ENCODE measurements at regions not wholly inside any gene's neighbourhood (a gene's known extent, or its start where the extent isn't known, plus 50 kb on each side); places are given as distances from the start of the nearest gene placed in this dataset.

DNA sequence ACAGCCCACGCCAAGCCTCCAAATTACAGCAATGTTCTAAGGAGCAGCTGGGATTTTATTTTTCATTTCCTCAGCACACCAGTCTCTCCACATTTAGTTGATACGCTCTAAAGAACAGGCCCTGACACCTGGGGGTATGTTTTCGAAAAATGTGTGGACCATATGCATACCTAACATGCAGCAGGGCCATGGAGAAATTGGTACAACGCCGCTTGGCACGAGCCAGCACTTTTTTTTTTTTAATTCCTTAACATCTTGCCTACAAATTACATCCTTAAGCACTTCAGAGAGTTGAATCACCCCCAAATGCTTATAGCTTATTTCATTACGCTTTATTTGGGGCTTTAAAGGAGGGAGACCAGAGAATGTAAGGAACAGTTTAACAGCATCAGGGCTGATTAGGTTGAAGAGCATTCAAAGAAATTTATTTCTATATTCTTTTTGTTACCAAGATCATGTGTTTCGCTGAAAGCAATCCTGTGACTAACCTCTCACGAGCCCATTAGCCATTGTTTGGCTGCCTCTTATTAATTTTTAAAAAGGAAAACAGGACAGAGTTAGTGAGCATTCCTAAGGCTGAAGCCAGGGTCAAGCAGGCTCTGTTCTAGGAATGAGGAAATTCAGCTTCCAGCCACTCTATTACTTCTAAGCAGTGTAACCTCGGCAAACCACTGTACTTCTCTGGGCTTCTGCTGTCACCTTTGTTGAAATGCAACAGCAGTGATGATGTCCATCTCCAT, 173.8 kb downstream of the ACTL7B start:
- Histone ChIP-seq H4K20me1 (replicated peaks; ENCODE audit: insufficient read depth) (no peaks in the 10 kb centered on the region), H3K27me3 (ENCODE audit: insufficient read depth) (no peaks in the 10 kb centered on the region), H3K36me3 (ENCODE audit: insufficient read depth) (no peaks in the 10 kb centered on the region), H3K79me2 (replicated peaks; ENCODE audit: insufficient read depth) (no peaks in the 10 kb centered on the region), H3K4me2 (no peak overlapping the region), H3K27ac (ENCODE audit: low read depth) (no peak overlapping the region), H2AFZ (peak overlapping the region; percentile 3; the same call in 1 of the 2 replicates), H3F3A (replicated peaks; ENCODE audit: low read depth) (no peaks in the 10 kb centered on the region), H3K4me3 (no peak overlapping the region), H3K9me2 (ENCODE audit: insufficient read depth) (peaks cover 3% of the 10 kb centered on the region; the same call in 1 of the 2 replicates), H3K4me1 (ENCODE audit: insufficient read depth) (peaks cover under 1% of the 10 kb centered on the region; the same call in 1 of the 2 replicates)
- no peak for ATAC-seq
- no peak for DNase-seq (ENCODE audit: low spot score)
- peaks cover 11% of the 10 kb centered on the region for H3K4me1 Mint-ChIP-seq
- H3K27me3 Mint-ChIP-seq (ENCODE audit: insufficient read depth, low read depth, poor library complexity): peaks cover 3% of the 10 kb centered on the region
- no peaks in the 10 kb centered on the region for H3K36me3 Mint-ChIP-seq (ENCODE audit: low read depth)
- TF ChIP-seq JUNB (IDR thresholded peaks at IDR 0.05; ENCODE audit: unreplicated experiment) (no peak), EZH2phosphoT487 (IDR thresholded peaks at IDR 0.05; ENCODE audit: unreplicated experiment) (no peak), EZH2 (IDR thresholded peaks at IDR 0.05; ENCODE audit: low read depth, unreplicated experiment) (no peak), STAT1 (IDR thresholded peaks at IDR 0.05; ENCODE audit: unreplicated experiment) (no peak), POLR2AphosphoS5 (IDR thresholded peaks at IDR 0.05; ENCODE audit: low read depth) (no peak), ZNF331 (CRISPR knock-in tag; IDR thresholded peaks at IDR 0.05; ENCODE audit: low read depth) (no peak), ZNF114 (CRISPR knock-in tag; IDR thresholded peaks at IDR 0.05) (no peak), CREB1 (CRISPR knock-in tag; IDR thresholded peaks at IDR 0.05; ENCODE audit: low read depth) (no peak), NANOG (IDR thresholded peaks at IDR 0.05; ENCODE audit: borderline replicate concordance) (no peak)
- TF ChIP-seq, protein P1, sequence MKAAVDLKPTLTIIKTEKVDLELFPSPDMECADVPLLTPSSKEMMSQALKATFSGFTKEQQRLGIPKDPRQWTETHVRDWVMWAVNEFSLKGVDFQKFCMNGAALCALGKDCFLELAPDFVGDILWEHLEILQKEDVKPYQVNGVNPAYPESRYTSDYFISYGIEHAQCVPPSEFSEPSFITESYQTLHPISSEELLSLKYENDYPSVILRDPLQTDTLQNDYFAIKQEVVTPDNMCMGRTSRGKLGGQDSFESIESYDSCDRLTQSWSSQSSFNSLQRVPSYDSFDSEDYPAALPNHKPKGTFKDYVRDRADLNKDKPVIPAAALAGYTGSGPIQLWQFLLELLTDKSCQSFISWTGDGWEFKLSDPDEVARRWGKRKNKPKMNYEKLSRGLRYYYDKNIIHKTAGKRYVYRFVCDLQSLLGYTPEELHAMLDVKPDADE (IDR thresholded peaks at IDR 0.05): no peak
- TF ChIP-seq, protein P2, sequence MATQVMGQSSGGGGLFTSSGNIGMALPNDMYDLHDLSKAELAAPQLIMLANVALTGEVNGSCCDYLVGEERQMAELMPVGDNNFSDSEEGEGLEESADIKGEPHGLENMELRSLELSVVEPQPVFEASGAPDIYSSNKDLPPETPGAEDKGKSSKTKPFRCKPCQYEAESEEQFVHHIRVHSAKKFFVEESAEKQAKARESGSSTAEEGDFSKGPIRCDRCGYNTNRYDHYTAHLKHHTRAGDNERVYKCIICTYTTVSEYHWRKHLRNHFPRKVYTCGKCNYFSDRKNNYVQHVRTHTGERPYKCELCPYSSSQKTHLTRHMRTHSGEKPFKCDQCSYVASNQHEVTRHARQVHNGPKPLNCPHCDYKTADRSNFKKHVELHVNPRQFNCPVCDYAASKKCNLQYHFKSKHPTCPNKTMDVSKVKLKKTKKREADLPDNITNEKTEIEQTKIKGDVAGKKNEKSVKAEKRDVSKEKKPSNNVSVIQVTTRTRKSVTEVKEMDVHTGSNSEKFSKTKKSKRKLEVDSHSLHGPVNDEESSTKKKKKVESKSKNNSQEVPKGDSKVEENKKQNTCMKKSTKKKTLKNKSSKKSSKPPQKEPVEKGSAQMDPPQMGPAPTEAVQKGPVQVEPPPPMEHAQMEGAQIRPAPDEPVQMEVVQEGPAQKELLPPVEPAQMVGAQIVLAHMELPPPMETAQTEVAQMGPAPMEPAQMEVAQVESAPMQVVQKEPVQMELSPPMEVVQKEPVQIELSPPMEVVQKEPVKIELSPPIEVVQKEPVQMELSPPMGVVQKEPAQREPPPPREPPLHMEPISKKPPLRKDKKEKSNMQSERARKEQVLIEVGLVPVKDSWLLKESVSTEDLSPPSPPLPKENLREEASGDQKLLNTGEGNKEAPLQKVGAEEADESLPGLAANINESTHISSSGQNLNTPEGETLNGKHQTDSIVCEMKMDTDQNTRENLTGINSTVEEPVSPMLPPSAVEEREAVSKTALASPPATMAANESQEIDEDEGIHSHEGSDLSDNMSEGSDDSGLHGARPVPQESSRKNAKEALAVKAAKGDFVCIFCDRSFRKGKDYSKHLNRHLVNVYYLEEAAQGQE (IDR thresholded peaks at IDR 0.05; ENCODE audit: unreplicated experiment): no peak
- TF ChIP-seq, protein P3, sequence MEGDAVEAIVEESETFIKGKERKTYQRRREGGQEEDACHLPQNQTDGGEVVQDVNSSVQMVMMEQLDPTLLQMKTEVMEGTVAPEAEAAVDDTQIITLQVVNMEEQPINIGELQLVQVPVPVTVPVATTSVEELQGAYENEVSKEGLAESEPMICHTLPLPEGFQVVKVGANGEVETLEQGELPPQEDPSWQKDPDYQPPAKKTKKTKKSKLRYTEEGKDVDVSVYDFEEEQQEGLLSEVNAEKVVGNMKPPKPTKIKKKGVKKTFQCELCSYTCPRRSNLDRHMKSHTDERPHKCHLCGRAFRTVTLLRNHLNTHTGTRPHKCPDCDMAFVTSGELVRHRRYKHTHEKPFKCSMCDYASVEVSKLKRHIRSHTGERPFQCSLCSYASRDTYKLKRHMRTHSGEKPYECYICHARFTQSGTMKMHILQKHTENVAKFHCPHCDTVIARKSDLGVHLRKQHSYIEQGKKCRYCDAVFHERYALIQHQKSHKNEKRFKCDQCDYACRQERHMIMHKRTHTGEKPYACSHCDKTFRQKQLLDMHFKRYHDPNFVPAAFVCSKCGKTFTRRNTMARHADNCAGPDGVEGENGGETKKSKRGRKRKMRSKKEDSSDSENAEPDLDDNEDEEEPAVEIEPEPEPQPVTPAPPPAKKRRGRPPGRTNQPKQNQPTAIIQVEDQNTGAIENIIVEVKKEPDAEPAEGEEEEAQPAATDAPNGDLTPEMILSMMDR (conservative IDR thresholded peaks at IDR 0.05; ENCODE audit: low read depth in 2 of 2): no peak
- TF ChIP-seq, protein P4, sequence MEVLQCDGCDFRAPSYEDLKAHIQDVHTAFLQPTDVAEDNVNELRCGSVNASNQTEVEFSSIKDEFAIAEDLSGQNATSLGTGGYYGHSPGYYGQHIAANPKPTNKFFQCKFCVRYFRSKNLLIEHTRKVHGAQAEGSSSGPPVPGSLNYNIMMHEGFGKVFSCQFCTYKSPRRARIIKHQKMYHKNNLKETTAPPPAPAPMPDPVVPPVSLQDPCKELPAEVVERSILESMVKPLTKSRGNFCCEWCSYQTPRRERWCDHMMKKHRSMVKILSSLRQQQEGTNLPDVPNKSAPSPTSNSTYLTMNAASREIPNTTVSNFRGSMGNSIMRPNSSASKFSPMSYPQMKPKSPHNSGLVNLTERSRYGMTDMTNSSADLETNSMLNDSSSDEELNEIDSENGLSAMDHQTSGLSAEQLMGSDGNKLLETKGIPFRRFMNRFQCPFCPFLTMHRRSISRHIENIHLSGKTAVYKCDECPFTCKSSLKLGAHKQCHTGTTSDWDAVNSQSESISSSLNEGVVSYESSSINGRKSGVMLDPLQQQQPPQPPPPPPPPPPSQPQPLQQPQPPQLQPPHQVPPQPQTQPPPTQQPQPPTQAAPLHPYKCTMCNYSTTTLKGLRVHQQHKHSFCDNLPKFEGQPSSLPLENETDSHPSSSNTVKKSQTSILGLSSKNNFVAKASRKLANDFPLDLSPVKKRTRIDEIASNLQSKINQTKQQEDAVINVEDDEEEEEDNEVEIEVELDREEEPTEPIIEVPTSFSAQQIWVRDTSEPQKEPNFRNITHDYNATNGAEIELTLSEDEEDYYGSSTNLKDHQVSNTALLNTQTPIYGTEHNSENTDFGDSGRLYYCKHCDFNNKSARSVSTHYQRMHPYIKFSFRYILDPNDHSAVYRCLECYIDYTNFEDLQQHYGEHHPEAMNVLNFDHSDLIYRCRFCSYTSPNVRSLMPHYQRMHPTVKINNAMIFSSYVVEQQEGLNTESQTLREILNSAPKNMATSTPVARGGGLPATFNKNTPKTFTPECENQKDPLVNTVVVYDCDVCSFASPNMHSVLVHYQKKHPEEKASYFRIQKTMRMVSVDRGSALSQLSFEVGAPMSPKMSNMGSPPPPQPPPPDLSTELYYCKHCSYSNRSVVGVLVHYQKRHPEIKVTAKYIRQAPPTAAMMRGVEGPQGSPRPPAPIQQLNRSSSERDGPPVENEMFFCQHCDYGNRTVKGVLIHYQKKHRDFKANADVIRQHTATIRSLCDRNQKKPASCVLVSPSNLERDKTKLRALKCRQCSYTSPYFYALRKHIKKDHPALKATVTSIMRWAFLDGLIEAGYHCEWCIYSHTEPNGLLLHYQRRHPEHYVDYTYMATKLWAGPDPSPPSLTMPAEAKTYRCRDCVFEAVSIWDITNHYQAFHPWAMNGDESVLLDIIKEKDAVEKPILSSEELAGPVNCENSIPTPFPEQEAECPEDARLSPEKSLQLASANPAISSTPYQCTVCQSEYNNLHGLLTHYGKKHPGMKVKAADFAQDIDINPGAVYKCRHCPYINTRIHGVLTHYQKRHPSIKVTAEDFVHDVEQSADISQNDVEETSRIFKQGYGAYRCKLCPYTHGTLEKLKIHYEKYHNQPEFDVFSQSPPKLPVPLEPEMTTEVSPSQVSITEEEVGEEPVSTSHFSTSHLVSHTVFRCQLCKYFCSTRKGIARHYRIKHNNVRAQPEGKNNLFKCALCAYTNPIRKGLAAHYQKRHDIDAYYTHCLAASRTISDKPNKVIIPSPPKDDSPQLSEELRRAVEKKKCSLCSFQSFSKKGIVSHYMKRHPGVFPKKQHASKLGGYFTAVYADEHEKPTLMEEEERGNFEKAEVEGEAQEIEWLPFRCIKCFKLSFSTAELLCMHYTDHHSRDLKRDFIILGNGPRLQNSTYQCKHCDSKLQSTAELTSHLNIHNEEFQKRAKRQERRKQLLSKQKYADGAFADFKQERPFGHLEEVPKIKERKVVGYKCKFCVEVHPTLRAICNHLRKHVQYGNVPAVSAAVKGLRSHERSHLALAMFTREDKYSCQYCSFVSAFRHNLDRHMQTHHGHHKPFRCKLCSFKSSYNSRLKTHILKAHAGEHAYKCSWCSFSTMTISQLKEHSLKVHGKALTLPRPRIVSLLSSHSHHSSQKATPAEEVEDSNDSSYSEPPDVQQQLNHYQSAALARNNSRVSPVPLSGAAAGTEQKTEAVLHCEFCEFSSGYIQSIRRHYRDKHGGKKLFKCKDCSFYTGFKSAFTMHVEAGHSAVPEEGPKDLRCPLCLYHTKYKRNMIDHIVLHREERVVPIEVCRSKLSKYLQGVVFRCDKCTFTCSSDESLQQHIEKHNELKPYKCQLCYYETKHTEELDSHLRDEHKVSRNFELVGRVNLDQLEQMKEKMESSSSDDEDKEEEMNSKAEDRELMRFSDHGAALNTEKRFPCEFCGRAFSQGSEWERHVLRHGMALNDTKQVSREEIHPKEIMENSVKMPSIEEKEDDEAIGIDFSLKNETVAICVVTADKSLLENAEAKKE (CRISPR knock-in tag; IDR thresholded peaks at IDR 0.05): no peak
- no peak overlapping the region for H3K27ac Mint-ChIP-seq
- H3K4me3 Mint-ChIP-seq: no peak overlapping the region
- peaks cover 14% of the 10 kb centered on the region; the same call in 2 of the 3 replicates for H3K9me3 Mint-ChIP-seq

All from GM23338 (cell line).